Suppressor macrophage treated with lipopolysaccharide for 4 hours (primary cell): ENCODE measurements at regions not wholly inside any gene's neighbourhood (a gene's known extent, or its start where the extent isn't known, plus 50 kb on each side); places are given as distances from the start of the nearest gene placed in this dataset.
"Not testable (repeated sequence)": the region's sequence is repeated elsewhere in the genome, so short reads cannot be mapped to it uniquely, and the experiment has no call there.

Experiments
- DNase-seq: peaks from one replicate; pipeline ENCODE4 v3.0.0-alpha.2; 2020

DNA sequence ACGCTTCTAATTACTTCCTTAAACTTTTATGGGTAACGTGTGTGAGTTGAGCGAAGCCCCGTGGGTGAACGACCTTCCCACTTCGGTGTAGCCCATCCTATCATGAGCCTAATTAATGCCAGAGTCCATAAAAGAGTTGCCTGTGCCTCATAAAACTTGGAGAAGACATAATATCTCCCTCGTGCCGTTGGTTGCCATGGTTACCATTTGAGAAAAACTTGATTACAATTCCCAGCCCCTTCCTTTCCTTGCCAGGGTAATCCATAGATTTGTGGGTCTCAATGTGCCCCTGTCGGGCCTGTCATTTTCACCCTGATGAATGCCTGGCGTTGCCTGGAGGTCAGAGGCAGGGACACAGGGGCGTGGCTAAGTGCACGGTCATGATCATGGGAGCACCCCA is 127.1 kb downstream of the GLRX3 start:
- no peak for DNase-seq

DNA sequence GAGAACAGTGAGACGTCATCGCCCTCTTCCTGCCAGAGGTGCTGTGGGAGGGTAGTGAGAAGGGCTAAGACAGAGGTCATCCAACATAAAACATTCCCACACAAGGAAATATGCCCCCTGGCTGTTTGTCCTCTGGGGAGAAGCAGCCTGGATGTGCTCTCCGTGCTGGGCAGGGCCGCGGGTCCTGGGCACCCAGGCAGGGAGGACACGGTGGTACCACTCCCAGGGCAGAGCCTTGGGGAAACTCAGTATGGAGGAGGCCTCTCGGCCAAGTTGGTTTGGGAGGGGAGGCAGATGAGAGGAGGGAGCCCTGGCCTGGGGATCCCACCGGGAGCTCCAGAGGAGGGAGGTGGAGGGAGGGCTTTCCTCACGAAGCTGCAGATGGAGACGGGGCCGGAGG is 129.4 kb downstream of the GLRX3 start:
- DNase-seq: no peak

GRCh38 chr10:130282492-130283218 is 146.5 kb downstream of the GLRX3 start:
- no peak for DNase-seq

GRCh38 chr10:130283219-130283545 is 147.0 kb downstream of the GLRX3 start:
- DNase-seq: no peak

GRCh38 chr10:130295761-130296160 is 159.6 kb downstream of the GLRX3 start:
- not testable (repeated sequence) for DNase-seq

DNA sequence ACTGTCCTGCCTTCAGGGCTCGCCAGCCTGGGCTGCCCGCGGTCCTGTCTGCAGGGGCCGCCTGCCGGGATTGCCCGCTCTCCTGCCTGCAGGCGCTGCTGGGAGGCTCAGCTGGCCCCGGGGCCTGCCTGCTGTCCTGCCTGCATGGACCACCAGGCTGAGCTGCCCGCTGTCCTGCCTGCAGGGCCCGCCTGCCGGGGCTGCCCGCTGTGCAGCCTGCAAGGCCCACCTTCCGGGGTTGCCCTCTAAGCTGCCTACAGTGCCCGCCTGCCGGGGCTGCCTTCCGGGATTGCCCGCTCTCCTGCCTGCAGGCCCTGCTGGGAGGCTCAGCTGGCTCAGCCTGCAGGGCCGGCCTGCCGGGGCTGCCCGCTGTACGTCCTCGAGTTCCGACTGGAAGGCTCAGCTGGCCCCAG is 164.4 kb downstream of the GLRX3 start:
- no peak for DNase-seq

- DNase-seq: no peak
Observed at GRCh38 chr10:130301021-130301892, 165.1 kb downstream of the GLRX3 start.

GRCh38 chr10:130326954-130327353 is 190.8 kb downstream of the GLRX3 start:
- no peak for DNase-seq

DNA sequence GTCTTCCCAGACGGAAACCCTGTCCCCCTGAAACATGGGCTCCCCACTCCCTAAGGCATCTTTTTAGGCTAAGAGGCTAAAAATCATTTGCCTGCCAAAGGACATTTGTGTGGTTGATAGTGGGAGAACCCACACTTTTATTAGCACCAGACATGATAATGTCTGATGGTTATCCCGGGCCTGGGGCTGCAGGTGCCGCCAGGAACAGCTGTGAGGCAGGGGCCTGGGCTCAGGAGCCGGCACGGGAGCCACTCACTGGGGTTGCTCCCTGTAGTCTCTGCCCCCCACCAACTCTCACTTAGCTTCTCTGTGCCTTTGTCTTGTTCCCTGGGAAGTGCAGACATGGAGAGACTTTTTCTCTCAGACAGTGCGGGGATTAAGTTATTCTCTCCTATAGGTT is 193.6 kb downstream of the GLRX3 start:
- no peak for DNase-seq

- DNase-seq: no peak
Observed at GRCh38 chr10:130333185-130333584, 197.0 kb downstream of the GLRX3 start.

GRCh38 chr10:130335336-130335735 is 199.1 kb downstream of the GLRX3 start:
- no peak for DNase-seq

DNA sequence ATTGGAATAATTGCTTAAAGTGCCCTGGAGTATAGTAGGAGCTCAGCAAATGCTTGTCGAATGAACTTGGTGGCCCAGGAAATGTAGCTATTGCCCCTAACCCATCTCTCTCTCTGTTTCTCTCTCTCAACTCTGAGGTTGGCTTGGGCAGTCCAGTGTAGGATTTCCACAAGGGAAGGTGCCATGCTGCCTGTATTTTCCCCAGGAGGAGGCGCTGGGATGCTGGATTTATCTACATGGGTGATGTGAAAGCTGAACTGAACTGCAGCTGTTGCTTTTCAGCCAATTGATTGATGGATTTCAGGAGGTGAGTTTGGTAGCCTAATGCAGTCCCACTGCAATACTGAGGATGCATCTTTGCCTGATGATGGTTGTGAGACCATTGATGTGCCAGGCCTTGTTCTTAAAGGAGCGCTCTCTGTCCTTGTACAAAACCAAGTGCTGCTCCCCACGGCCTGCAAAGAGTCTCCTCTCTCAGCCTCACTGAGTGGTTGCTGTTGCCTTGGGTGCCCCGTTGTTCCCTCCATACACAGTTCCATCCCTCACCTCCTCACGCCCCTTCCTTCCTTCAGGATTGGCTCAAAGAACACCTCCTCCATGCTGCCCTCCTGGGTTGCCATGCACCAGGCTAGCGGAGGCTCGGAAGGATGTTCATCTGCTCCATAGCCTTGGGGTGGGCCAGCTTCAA is 200.6 kb downstream of the GLRX3 start:
- DNase-seq: no peak

DNA sequence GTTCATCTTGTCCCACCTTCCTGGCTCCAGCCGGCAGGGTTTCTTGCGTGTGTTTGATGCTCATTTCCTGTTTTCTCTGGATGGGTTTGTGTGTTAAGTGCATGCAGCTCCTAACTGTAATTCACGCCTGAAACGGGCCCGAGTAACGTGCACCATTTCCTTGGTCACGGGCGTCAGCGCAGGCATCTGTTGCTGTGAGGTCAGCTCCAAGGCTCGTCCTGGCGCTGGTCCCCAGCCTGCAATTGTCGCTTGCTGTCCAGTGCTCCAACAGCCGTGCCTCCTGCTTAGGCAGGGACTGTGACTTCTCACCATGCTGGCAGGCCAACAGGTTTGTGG is 201.1 kb downstream of the GLRX3 start:
- DNase-seq: no peak

GRCh38 chr10:130337696-130338635 is 201.8 kb downstream of the GLRX3 start:
- DNase-seq: no peak

DNA sequence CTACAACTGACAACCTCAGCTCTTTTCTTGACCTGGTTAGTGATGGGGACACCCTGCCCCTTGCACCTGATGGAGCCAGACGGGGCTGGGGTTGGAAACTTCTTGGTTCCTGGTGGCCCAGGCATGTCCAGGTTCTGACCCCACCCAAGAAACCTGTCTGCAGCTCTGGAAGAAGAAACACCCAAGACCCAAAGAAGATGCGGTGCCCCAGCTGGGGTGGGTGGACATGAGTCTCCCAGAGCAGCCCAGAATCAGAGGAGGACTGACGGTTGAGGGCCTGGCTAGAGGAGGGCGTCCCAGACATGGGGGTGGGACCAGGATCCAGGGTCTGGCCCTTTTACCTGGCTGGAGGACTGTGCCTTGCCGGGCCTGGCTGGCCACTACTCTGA is 202.4 kb downstream of the GLRX3 start:
- no peak for DNase-seq

GRCh38 chr10:130339091-130339490 is 202.9 kb downstream of the GLRX3 start:
- DNase-seq: no peak

DNA sequence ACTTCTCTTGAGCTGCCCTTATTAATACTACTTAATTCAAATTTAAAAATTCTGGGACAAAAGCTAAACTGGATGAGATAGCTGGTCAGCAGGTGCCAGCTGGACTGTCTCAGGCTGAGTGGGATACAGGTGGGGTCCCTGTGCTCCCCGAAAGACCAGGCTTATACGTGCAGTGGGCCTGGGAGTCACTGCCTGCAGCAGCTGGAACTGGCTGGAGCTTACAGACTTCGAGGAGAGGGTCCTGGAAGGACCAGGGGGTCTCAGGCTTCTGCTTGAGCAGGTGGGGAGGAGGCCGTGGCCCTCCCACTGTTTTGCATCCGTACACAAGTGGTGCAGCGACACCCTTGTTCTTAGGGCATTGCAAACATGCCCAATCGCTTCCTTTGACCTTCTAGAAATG is 203.7 kb downstream of the GLRX3 start:
- no peak for DNase-seq

DNA sequence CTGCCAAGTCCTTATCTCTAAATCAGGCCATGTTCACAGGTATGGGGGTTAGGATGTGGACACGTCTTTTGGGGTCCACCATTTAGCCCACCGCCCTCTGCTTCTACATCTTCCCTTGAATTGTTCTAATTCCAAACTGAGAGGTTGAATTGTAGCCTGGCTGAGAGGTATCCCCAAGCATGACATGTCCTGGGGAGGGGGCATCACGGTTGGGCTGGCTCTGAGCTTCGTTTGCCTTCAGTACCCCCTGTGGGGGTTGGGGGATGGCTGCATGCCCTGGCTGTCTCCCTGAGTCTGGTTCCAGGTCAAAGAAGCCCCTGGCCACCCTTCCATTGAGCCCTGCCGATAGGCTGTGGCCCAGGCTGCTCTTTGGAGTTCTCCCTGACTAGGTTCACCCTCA is 204.6 kb downstream of the GLRX3 start:
- no peak for DNase-seq

DNA sequence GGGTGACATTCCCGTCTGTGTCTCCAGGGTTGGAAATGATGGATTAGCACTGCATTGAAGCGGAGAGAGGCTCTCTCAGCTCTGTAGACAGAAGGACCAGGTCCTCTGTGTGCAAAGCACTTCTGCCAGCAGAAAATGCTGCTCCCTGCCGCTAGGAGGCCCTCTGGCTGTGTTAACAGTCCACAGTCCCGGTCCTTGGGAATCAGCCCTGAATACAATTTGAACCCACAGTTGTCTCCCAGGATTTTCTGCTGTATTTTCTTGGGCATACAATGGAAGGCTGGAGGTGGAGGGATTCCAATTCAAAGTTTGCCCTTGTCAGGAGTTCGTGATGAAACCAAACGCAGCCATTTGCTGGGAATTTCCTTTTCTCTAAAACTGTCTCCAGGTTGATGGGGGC is 205.2 kb downstream of the GLRX3 start:
- DNase-seq: peak; percentile 21

DNA sequence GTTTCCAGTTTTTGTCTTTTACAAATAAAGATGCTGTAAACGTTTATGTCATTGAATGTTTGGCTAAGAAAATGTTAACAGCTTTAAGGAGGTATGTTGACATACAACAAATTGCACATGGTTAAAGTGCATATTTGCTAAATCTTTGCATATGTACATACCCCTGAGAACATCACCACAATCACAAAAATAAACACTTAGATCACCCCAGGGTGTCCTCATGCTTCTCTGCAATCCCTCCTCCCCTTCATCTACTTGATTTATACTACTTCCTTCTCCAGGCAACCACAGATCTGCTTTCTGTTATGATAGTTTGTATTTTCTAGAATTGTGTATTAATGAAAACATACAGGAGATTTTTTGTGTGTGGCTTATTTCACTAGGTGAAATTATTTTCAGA is 209.5 kb downstream of the GLRX3 start:
- DNase-seq: no peak

GRCh38 chr10:130350996-130351395 is 214.8 kb downstream of the GLRX3 start:
- no peak for DNase-seq

DNA sequence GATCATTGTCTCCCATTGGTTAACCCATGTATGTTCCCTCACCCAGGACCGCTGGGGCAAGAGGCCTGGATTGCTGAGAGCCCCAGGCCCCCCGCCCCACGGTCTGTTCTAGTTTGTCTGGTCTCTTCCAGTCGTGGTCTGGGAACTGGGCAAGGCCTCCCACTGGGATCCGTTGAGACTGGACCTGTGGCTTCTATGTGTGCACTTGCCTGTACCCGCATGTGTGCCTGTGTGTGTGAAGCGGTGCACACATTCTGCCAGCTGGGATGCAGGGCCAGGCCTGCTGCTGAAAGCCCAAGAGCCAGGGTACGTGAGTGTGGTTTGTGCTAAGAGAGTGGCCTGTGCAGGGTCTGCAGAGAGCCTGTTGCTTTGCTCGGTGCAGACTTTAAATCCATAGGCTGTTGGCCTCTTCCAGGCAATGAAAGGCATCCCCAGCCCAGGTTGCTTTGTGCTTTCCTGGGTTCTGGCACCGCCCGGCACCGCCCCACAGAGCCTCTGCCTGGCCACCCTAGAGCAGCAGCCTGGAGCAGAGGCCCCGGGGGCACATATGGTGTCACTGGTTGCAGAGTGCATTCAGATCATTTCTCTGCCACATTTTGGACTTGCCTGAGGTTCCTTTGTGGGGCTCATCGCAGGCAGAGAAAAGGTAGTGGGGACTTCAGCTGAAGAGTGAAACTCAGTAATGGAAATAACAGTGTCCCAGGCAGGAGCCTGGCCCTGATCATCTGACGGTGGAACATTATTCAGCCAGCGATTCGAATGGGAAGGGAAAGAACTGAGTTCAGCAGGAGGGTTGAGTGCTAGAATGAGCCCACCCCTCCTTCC is 215.5 kb downstream of the GLRX3 start:
- no peak for DNase-seq
